Smooth muscle cell (in vitro differentiated cells): ENCODE measurements at regions not wholly inside any gene's neighbourhood (a gene's known extent, or its start where the extent isn't known, plus 50 kb on each side); places are given as distances from the start of the nearest gene placed in this dataset.

Experiments
- DNase-seq: peaks from one replicate; lab custom pipeline; 2025; ENCODE audit not compliant: unreplicated experiment; lab: John Stamatoyannopoulos, UW
- H2AFZ ChIP-seq: fragments of 200-600 bp; sonication (generic); 2 replicates; pipeline ENCODE4 v1.6.0; 2016; ENCODE audit warnings: antibody characterized with exemption, low read depth, mild to moderate bottlenecking
- H3F3A ChIP-seq: fragments of 200-600 bp; sonication (generic); 2 replicates; pipeline ENCODE4 v1.6.0; 2017; ENCODE audit warnings: antibody characterized with exemption, low read depth
- H3K27ac ChIP-seq: fragments of 200-600 bp; sonication (generic); 2 replicates; pipeline ENCODE4 v1.5.1; 2016; ENCODE audit warnings: low read depth, mild to moderate bottlenecking
- H3K27me3 ChIP-seq: fragments of 200-600 bp; sonication (generic); 2 replicates; pipeline ENCODE4 v1.6.1; 2016; ENCODE audit warnings: low read depth, mild to moderate bottlenecking
- H3K36me3 ChIP-seq: fragments of 200-600 bp; sonication (generic); 2 replicates; pipeline ENCODE4 v1.5.1; 2016; ENCODE audit warnings: low read depth
- H3K4me1 ChIP-seq: fragments of 200-600 bp; sonication (generic); 2 replicates; pipeline ENCODE4 v1.5.1; 2016; ENCODE audit warnings: low read depth
- H3K4me2 ChIP-seq: fragments of 200-600 bp; sonication (generic); 2 replicates; pipeline ENCODE4 v1.6.0; 2016; ENCODE audit warnings: mild to moderate bottlenecking
- H3K4me3 ChIP-seq: fragments of 200-600 bp; sonication (generic); 2 replicates; pipeline ENCODE4 v1.5.1; 2016; ENCODE audit warnings: mild to moderate bottlenecking
- H3K79me2 ChIP-seq: fragments of 200-600 bp; sonication (generic); 2 replicates; pipeline ENCODE4 v1.6.0; 2016; ENCODE audit warnings: low read depth, mild to moderate bottlenecking
- H3K9ac ChIP-seq: fragments of 200-600 bp; sonication (generic); 2 replicates; pipeline ENCODE4 v1.6.0; 2016; ENCODE audit warnings: low read depth
- H3K9me3 ChIP-seq: fragments of 200-600 bp; sonication (generic); replicated peaks from 2 replicates; pipeline ENCODE4 v1.5.1; 2016; ENCODE audit warnings: low read depth
- H4K20me1 ChIP-seq: fragments of 200-600 bp; sonication (generic); 2 replicates; pipeline ENCODE4 v1.6.0; 2016; ENCODE audit warnings: low read depth
- CTCF ChIP-seq: fragments of 200-600 bp; sonication (generic); IDR thresholded peaks from 2 replicates; pipeline ENCODE4 v1.5.1; 2017; ENCODE audit warnings: borderline replicate concordance, mild to moderate bottlenecking, antibody characterized with exemption; ENCODE audit not compliant: insufficient read depth, poor library complexity, severe bottlenecking
- WGBS: methylation state at CpG from one replicate; pipeline ENCODE4 v1.1.7; 2016; ENCODE audit warnings: low lambda C conversion rate; 5-methylcytosine and 5-hydroxymethylcytosine counted together

DNA sequence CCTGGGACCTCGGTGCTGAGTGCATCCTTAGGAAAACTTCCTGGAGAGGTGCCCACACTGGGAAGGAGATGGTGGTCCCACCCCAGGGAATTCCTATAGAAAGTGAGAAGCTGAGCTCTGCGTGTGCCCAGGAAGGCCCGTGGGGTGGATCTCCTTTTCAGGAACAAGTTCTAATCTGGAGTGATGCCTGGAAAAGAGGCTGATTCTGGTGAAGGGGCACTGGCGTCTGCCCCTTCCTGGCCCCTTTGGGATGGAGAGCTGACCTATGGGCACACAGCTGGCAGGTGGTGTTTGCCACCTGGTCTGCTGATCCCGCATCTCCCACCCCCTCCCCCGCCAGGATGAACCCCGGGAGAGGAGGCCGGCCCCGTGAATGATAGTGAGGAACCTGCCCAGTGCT, 142.0 kb upstream of the RTL1 start:
- no peak overlapping the region for H3K27ac ChIP-seq
- WGBS = 86% methylated on average over 7 of the region's 9 CpGs
- no peak overlapping the region for H3K9ac ChIP-seq
- no peaks in the 10 kb centered on the region for H3K9me3 ChIP-seq
- no peaks in the 10 kb centered on the region for H3F3A ChIP-seq
- H3K79me2 ChIP-seq = no peaks in the 10 kb centered on the region
- H4K20me1 ChIP-seq = no peaks in the 10 kb centered on the region
- no peak for TF ChIP-seq CTCF
- H3K4me3 ChIP-seq = no peak overlapping the region
- no peaks in the 10 kb centered on the region for H3K4me1 ChIP-seq
- DNase-seq = no peak
- H2AFZ ChIP-seq = no peak overlapping the region
- H3K27me3 ChIP-seq = no peaks in the 10 kb centered on the region
- no peaks in the 10 kb centered on the region for H3K36me3 ChIP-seq
- no peak overlapping the region for H3K4me2 ChIP-seq

DNA sequence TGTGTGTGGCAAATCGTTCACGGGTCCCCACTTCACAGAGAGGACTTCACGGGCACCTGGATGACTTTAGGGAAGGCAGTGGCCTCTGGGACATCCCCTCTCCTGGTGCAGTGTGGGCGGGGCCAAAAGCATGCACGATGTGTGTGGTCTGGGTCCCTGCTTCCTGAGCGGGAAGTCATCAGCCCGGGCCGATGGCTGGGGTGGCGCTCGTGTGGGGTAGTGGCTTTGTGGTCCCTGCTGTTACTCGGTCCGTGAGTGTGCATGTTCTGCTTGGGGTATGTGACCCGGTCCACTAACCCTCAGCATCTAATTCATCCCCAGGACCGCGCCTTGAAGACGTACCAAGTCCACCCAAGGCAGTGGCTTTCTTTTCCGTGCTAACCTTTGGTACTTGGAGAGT, 142.5 kb upstream of the RTL1 start:
- H3K9ac ChIP-seq = no peak overlapping the region
- H3K27me3 ChIP-seq = no peaks in the 10 kb centered on the region
- no peak overlapping the region for H3K4me2 ChIP-seq
- H3F3A ChIP-seq = no peaks in the 10 kb centered on the region
- H4K20me1 ChIP-seq = no peaks in the 10 kb centered on the region
- no peak for DNase-seq
- no peaks in the 10 kb centered on the region for H3K9me3 ChIP-seq
- H2AFZ ChIP-seq = no peak overlapping the region
- no peaks in the 10 kb centered on the region for H3K36me3 ChIP-seq
- no peaks in the 10 kb centered on the region for H3K79me2 ChIP-seq
- no peak overlapping the region for H3K4me3 ChIP-seq
- no peak for TF ChIP-seq CTCF
- 95% methylated on average over 16 of the region's 17 CpGs for WGBS
- no peaks in the 10 kb centered on the region for H3K4me1 ChIP-seq
- no peak overlapping the region for H3K27ac ChIP-seq

- no peak overlapping the region for H3K4me3 ChIP-seq
- no peaks in the 10 kb centered on the region for H3K36me3 ChIP-seq
- DNase-seq = no peak
- H3K9ac ChIP-seq = no peak overlapping the region
- H3F3A ChIP-seq = no peaks in the 10 kb centered on the region
- no peak overlapping the region for H3K27ac ChIP-seq
- H3K27me3 ChIP-seq = no peaks in the 10 kb centered on the region
- H3K79me2 ChIP-seq = no peaks in the 10 kb centered on the region
- no peak overlapping the region for H2AFZ ChIP-seq
- 86% methylated on average over 11 of the region's 11 CpGs for WGBS
- no peak for TF ChIP-seq CTCF
- H3K9me3 ChIP-seq = no peaks in the 10 kb centered on the region
- no peaks in the 10 kb centered on the region for H4K20me1 ChIP-seq
- no peak overlapping the region for H3K4me2 ChIP-seq
- no peaks in the 10 kb centered on the region for H3K4me1 ChIP-seq
These were observed 143.8 kb upstream of the RTL1 start for GRCh38 chr14:101047326-101047725.

GRCh38 chr14:101048766-101049165, 145.2 kb upstream of the RTL1 start:
- Histone ChIP-seq H3K4me3 (no peak overlapping the region), H3K9me3 (no peaks in the 10 kb centered on the region), H3K4me2 (no peak overlapping the region), H3K9ac (no peak overlapping the region), H3K27me3 (no peaks in the 10 kb centered on the region), H3F3A (no peaks in the 10 kb centered on the region), H3K79me2 (no peaks in the 10 kb centered on the region), H3K36me3 (no peaks in the 10 kb centered on the region), H2AFZ (no peak overlapping the region), H3K27ac (no peak overlapping the region), H4K20me1 (no peaks in the 10 kb centered on the region), H3K4me1 (no peaks in the 10 kb centered on the region)
- 89% methylated on average over 14 of the region's 14 CpGs for WGBS
- no peak for DNase-seq
- TF ChIP-seq CTCF = no peak
